Fibroblast of pulmonary artery (primary cell): ENCODE measurements at regions not wholly inside any gene's neighbourhood (a gene's known extent, or its start where the extent isn't known, plus 50 kb on each side); places are given as distances from the start of the nearest gene placed in this dataset.

Experiments used
- DNase-seq: peaks from one replicate; pipeline ENCODE4 v3.0.0-alpha.2; 2010; ENCODE audit warnings: low read depth
- H3K4me3 ChIP-seq: replicated peaks from 2 replicates; pipeline ENCODE4 v1.5.1; 2011; ENCODE audit warnings: low read depth, mild to moderate bottlenecking, control low read depth, low read length, moderate library complexity
- CTCF ChIP-seq: IDR thresholded peaks from 2 replicates; pipeline ENCODE4 v1.5.1; 2011; ENCODE audit warnings: mild to moderate bottlenecking, control low read depth, low read length, inconsistent platforms; ENCODE audit errors: missing control alignments

GRCh38 chr10:78304091-78305045 is 270.7 kb downstream of the RPS24 start:
- no peak for DNase-seq
- TF ChIP-seq CTCF, result no peak
- no peak overlapping the region for H3K4me3 ChIP-seq

DNA sequence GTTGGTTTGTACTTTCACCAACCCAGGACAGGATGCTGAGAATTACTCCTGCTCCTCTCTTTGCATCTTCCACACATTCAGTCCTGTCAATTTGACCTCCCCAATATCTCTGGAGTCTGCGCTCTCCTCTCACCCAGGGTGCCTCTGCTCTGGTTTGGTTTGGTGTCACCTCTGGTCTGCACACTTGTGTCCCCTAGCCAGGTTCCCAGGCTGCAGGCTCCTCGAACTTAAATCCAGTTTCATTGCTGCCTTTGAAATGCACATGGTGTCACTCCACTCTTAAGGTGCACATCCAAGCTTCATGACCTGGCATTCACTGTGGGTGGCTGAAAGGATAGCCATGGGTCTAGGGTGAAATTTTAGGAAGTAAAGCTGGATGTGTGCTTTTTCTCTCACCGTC is 271.6 kb downstream of the RPS24 start:
- no peak for DNase-seq
- H3K4me3 ChIP-seq, result no peak overlapping the region
- TF ChIP-seq CTCF, result no peak

- no peak for DNase-seq
- H3K4me3 ChIP-seq, result no peak overlapping the region
- TF ChIP-seq CTCF, result no peak
Observed at GRCh38 chr10:78306358-78306757, 272.7 kb downstream of the RPS24 start.

DNA sequence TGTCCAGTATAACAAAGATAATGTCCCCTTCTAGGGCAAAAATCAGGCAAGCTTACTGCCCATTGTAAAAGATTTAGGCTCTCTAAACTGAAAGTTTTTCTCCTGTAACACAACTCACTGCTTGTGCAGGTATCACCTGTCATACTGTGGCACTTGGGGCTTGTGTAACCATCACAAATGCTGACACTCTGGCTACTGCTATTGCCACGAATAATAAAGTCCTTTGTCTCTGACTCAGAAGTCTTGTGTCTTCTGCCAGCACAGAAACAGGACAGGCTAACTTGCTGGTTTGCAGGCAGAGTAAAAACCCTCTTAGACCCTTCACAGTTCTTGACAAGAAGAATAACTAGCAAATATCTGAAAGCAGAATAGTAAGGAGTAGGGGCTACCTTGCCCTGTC is 273.9 kb downstream of the RPS24 start:
- TF ChIP-seq CTCF, result no peak
- no peak overlapping the region for H3K4me3 ChIP-seq
- no peak for DNase-seq

DNA sequence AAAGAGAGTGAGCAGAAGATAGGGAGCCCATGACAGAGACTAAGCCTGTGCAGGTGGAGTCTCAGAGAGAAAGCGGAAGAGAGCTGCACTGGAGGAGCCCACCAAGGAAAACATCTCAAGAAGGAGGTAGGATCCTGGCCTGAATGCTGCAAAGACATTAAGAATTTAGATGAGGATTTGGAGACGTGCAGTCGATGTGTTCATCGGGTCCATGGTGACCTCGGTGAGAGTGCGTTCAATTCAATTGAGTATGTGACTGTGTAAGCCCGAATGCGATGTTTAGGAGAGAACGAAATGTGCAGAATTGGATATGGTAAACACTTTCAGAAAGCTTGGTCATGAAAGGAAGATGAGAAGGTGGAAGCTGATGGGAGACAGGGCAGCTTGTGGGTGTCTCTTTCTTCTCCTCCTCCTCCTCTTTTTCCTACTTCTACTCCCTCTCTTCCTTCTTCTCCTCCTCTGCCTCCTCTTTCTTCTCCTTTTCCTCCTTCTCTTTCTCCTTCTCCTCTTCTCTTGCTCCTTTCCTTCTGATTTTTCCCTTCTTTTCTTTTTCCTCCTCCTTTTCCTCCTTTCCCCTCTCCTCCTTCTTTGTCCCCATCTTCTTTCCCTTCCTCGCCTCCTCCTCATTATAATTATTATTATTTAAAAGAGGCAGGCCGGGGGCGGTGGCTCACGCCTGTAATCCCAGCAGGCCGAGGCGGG is 276.0 kb downstream of the RPS24 start:
- DNase-seq, result no peak
- no peak for TF ChIP-seq CTCF
- no peak overlapping the region for H3K4me3 ChIP-seq

- TF ChIP-seq CTCF, result no peak
- H3K4me3 ChIP-seq, result no peak overlapping the region
- DNase-seq, result no peak
Observed at GRCh38 chr10:78310481-78311080, 276.9 kb downstream of the RPS24 start.
